Large intestine (tissue), 3 donors: ENCODE measurements at regions not wholly inside any gene's neighbourhood (a gene's known extent, or its start where the extent isn't known, plus 50 kb on each side); places are given as distances from the start of the nearest gene placed in this dataset.

Experiments used
- DNase-seq, 2 donors: peaks; one replicate each; pipeline versions ENCODE4 v3.0.0 to v3.0.0-alpha.2; 2013
- H3K27ac ChIP-seq: one replicate; pipeline ENCODE4 v1.5.1; 2013; ENCODE audit warnings: low read length
- H3K27me3 ChIP-seq: 2 replicates; pipeline ENCODE4 v1.6.1; 2013; ENCODE audit warnings: low read length; ENCODE audit not compliant: control insufficient read depth, insufficient read depth
- H3K36me3 ChIP-seq: 2 replicates; pipeline ENCODE4 v1.6.1; 2013; ENCODE audit warnings: low read length; ENCODE audit not compliant: control insufficient read depth, insufficient read depth
- H3K4me1 ChIP-seq: one replicate; pipeline ENCODE4 v1.6.1; 2013; ENCODE audit warnings: low read length; ENCODE audit not compliant: control insufficient read depth, insufficient read depth
- H3K4me3 ChIP-seq: one replicate; pipeline ENCODE4 v1.5.1; 2013; ENCODE audit warnings: low read length
- H3K9me3 ChIP-seq: one replicate; pipeline ENCODE4 v1.6.1; 2013; ENCODE audit warnings: mild to moderate bottlenecking, low read depth, low read length, moderate library complexity; ENCODE audit not compliant: control insufficient read depth
- WGBS: methylation state at CpG from one replicate; pipeline ENCODE4 v1.1.5; 2013; ENCODE audit warnings: low lambda C conversion rate; ENCODE audit not compliant: insufficient coverage; 5-methylcytosine and 5-hydroxymethylcytosine counted together

DNA sequence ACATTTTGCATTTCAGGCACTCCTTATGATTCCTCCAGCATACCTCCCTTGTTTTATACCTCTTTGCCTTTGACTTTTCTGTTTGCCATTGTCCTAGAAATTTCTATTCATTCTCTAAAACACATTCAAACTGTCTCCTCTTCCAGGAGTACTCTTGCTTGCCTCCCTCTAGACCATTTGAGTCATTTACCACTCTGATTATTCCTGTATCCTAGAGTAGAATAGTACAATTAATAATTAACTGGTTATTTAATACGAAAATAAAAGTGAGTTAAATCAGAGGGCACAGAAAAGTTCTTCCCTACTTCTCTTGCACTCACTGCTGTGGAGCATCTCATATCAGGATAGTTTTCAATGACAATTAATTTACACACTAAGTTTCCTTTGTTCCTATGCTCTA, 290.2 kb upstream of the RORA start:
- Histone ChIP-seq H3K27me3 (peaks cover 2% of the 10 kb centered on the region), H3K36me3 (no peaks in the 10 kb centered on the region), H3K4me3 (no peak overlapping the region), H3K9me3 (no peaks in the 10 kb centered on the region), H3K4me1 (no peaks in the 10 kb centered on the region), H3K27ac (no peak overlapping the region)
- WGBS = no CpG with 5 or more reads among the region's 1 CpG
- DNase-seq = no peak

DNA sequence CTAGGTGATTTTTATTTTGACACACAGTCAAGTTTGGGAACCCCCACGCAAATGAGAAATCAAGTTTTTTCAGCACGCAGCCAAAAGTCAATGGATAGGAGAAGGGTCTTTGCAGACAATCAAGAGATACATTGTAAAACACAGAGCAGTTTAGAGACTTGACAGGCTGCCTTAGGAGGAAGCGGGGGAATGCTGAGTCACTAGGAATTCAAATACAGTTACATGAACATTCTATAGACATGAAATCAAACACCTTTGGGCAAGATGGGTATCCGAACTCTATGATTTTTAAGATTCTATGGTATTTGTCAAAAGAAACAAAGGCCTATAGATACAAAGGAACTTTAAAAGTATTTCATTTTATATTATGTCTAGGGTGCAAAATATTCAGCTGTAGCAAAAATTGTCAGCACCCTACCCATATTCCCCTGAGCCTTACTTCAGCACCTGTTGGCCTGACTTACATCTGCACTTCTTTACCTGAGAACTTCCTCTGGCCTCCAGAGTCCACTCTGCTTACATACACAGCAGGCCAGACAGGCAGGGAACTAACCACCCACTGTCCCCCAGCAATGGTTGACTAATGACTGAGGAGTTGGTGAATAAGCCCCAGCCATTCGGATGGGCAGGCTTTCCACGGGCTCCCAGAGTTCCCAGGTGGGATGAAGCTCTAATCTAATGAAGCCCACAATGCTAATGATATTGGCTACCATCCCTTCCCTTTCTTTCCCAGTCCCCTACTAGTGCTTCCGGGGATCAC, 289.3 kb upstream of the RORA start:
- H3K9me3 ChIP-seq = no peaks in the 10 kb centered on the region
- no peaks in the 10 kb centered on the region for H3K4me1 ChIP-seq
- no peak overlapping the region for H3K27ac ChIP-seq
- no peaks in the 10 kb centered on the region for H3K36me3 ChIP-seq
- 80% methylated on average over 1 of the region's 7 CpGs for WGBS
- peaks cover 2% of the 10 kb centered on the region for H3K27me3 ChIP-seq
- no peak overlapping the region for H3K4me3 ChIP-seq
- DNase-seq = no peak

DNA sequence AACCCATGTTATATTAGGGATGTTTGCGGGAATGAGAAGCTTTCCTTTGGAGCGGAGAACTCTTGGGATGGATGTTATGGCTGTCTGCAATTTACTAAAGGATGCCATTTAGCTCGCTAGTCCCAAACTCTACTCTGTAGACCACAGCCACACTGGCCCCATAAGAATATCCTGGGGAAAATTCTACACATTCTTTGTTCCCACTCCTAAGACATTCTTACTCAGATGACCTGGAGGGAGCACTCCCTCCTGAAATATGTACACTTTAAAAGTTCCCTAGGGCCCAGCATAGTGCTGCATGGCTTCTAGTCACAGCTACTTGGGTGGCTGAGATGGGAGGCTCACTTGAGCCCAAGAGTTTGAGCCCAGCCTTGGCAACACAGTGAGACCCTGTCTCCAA, 288.7 kb upstream of the RORA start:
- no peak for DNase-seq
- no CpG with 5 or more reads among the region's 3 CpGs for WGBS
- Histone ChIP-seq H3K36me3 (no peaks in the 10 kb centered on the region), H3K4me1 (no peaks in the 10 kb centered on the region), H3K27ac (no peak overlapping the region), H3K4me3 (no peak overlapping the region), H3K27me3 (peaks cover 2% of the 10 kb centered on the region), H3K9me3 (no peaks in the 10 kb centered on the region)

DNA sequence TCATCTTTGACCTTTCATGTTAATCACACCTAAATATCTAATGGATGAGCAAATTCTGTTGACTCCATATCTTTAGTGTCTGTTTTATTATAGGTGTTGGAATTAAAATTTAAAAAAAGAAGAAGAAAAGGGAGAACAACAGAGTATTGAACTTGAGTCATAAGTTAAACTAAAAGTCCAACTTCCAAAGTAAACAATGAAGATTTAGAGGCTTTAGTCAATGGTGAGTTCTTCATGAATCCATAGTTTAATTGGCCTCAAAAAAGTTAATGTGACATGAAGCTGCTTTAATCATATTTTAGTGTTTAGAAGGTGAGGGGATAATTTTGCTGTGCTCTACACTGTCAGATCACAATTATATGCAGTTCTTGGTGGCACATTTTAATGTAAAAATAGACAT, 288.2 kb upstream of the RORA start:
- Histone ChIP-seq H3K4me1 (no peaks in the 10 kb centered on the region), H3K27ac (no peak overlapping the region)

DNA sequence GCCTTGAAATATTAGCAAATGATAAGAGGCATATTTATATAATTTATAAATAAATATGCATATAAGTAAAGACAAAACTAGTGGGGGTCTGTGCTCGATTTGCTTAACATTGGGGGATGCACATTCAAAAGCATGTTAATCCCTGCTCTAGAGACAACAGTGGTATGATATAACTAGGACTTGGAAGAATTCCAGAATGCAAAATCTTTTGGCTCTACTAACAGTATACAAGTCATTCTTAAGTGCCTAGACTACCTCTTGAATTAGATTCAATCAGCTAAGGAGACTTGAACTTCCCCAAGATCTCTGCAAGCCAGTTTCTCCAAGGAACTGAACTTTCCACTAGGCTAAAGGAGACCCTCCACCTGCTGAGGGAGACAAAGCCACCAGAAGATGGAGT, 282.7 kb upstream of the RORA start:
- WGBS = 57% methylated on average over 1 of the region's 1 CpG
- no peak overlapping the region for H3K4me3 ChIP-seq
- no peak for DNase-seq

More for the DNA sequence above, 288.2 kb upstream of the RORA start:
- no peaks in the 10 kb centered on the region for H3K9me3 ChIP-seq
- H3K27me3 ChIP-seq = peaks cover 2% of the 10 kb centered on the region
- DNase-seq = no peak
- no peaks in the 10 kb centered on the region for H3K36me3 ChIP-seq
- H3K4me3 ChIP-seq = no peak overlapping the region

DNA sequence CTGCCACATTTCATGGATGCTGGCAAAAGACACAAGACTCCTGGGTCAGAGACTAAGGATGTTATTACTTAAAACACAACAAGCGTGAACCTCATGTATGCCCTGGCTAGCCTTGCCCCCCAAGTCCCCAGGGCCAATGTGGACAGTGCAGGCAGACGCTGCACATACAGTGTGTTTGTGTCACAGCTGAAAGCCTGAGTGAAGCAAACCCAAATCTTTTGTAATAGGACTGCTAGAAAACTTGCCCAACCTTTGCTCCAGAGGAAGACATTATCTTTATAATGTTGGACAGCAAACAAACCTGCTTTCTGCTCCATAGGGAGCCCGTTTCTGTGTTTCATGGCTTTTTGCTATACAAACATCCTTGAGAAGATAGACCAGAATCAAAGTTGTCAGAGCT, 282.0 kb upstream of the RORA start:
- no peak overlapping the region for H3K4me3 ChIP-seq

More for the DNA sequence above, 282.7 kb upstream of the RORA start:
- no peak overlapping the region for H3K27ac ChIP-seq
- H3K9me3 ChIP-seq = no peaks in the 10 kb centered on the region
- no peaks in the 10 kb centered on the region for H3K27me3 ChIP-seq
- H3K36me3 ChIP-seq = no peaks in the 10 kb centered on the region
- H3K4me1 ChIP-seq = no peaks in the 10 kb centered on the region

DNA sequence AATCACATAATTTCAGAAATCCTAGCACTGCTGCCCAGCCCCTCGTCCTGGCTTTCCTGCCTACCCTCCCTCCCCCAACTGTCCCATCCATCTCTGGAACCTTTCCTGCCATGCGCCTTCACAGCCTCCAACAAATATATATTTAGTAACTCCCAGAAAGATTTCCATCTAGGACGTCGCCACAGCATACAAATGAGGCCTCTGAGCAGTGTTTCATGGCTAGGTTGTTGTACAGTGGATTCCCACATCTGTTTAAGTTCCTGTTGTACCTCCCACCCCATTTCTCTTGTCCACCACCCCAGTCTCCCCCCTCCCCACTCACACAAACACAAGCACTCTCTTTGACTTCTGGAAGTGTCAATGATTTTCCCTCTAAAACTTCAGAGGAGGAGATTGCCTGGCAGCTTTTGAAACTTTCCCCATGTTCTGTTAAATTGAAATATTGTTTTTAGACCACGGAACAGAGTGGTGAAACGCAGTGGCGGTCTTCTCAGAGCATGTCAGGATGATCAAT, 280.3 kb upstream of the RORA start:
- H3K4me3 ChIP-seq = no peak overlapping the region
- H3K36me3 ChIP-seq = no peaks in the 10 kb centered on the region
- H3K9me3 ChIP-seq = no peaks in the 10 kb centered on the region
- WGBS = no CpG with 5 or more reads among the region's 7 CpGs
- H3K27me3 ChIP-seq = no peaks in the 10 kb centered on the region
- DNase-seq = no peak
- no peak overlapping the region for H3K27ac ChIP-seq
- no peaks in the 10 kb centered on the region for H3K4me1 ChIP-seq

More for the DNA sequence above, 282.0 kb upstream of the RORA start:
- DNase-seq = no peak
- no peaks in the 10 kb centered on the region for H3K4me1 ChIP-seq
- H3K27ac ChIP-seq = no peak overlapping the region
- H3K36me3 ChIP-seq = no peaks in the 10 kb centered on the region
- no peaks in the 10 kb centered on the region for H3K27me3 ChIP-seq
- H3K9me3 ChIP-seq = no peaks in the 10 kb centered on the region
- WGBS = no CpG with 5 or more reads among the region's 3 CpGs

DNA sequence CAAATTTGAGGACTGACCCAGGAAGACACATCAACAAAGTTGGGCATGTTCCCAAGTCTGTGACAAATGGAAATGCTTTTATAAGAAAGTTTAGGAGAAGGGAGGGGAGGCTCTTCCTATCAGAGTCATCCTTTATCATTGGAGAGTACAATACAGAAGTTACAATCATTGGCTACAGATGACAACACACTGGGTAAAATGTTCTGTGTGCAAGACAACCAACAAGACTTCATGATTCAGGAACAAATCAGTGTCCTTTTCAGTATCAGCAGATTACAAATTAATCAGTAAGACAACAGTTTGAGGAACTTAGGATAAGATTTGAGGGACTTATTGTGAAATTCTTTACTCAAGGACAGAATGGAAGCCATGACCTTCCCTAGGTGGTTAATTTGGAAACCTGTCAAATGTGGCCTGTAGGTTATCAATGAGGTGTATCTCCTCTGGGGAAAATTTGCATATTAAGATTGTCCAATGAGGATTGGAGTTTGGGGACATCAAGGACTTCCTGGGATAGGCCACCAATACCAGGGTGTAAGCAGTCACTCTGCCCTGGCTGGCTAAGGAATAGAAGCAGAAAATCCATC, 274.4 kb upstream of the RORA start:
- Histone ChIP-seq H3K27ac (no peak overlapping the region), H3K9me3 (no peaks in the 10 kb centered on the region), H3K4me1 (no peaks in the 10 kb centered on the region), H3K4me3 (no peak overlapping the region), H3K36me3 (no peaks in the 10 kb centered on the region), H3K27me3 (no peaks in the 10 kb centered on the region)
- no peak for DNase-seq

DNA sequence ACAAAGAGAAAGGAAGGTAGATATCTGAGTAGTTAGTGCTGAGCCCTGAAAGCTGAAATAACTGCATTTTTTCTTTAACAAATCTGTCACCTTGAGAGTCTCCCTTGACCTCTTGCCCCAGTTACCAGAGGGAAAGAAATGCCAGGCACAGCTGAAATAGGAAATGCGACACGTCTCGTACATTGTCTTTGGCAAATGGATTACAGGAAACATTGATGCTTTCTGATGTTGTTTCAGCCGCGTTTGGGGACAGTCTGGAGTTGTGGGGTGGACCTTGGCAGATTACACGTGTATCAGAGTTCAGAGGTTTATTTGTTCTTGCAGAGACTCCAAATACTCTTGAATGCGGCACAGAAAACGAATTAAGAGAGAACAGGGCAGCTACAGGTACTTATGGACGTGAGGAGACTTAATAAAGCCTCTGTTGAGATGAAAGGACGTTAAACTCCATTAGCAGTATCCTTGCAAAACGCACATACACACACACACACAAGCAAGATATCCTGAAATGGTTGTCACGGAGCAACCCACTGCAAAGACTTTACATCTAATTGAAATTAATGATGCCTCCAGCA, 272.8 kb upstream of the RORA start:
- no CpG with 5 or more reads among the region's 12 CpGs for WGBS
- Histone ChIP-seq H3K36me3 (no peaks in the 10 kb centered on the region), H3K4me1 (no peaks in the 10 kb centered on the region), H3K27ac (no peak overlapping the region), H3K27me3 (peaks cover under 1% of the 10 kb centered on the region), H3K9me3 (no peaks in the 10 kb centered on the region), H3K4me3 (no peak overlapping the region)
- no peak for DNase-seq

DNA sequence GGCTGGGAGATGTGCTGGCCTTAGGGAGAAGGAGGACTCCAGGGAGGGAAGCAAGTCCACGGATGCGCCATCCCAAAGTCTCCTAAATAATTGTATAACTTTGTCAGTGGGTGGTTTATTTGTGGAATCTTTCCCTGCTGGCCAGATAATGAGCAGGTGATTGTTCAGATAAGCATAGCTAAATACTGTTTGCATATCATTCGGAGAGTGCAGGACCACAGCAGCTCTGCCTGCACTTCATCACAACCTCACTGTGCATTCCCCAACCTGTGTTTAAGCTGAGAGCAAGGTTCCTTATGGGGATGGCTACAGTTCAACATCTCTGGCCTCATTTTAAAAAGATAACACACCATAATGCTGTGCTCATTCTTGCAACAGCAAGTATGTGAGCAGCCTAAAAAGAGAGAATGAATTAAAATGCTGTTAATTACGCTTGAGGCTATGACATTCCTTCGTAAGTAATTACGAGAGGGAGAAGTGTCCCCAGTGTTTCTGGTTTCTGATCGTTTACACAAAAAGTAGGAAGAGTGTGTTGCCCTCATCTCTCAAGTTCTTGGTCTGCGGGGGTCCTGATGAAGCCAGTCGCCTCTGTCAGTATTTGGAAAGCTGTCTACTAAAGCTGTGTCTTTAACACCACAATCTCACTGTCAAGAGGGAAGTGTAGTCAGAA, 272.0 kb upstream of the RORA start:
- Histone ChIP-seq H3K9me3 (no peaks in the 10 kb centered on the region), H3K27ac (no peak overlapping the region), H3K4me3 (no peak overlapping the region), H3K36me3 (no peaks in the 10 kb centered on the region), H3K27me3 (peaks cover 3% of the 10 kb centered on the region), H3K4me1 (no peaks in the 10 kb centered on the region)
- no CpG with 5 or more reads among the region's 9 CpGs for WGBS
- no peak for DNase-seq
